NT2/D1 (cell line): ENCODE measurements at regions not wholly inside any gene's neighbourhood (a gene's known extent, or its start where the extent isn't known, plus 50 kb on each side); places are given as distances from the start of the nearest gene placed in this dataset.
"Not testable (repeated sequence)": the region's sequence is repeated elsewhere in the genome, so short reads cannot be mapped to it uniquely, and the experiment has no call there.

ENCODE experiments used
- SUZ12 ChIP-seq: IDR thresholded peaks from 2 replicates; pipeline ENCODE4 v1.6.1; 2011; ENCODE audit not compliant: insufficient read length, insufficient read depth; ENCODE audit errors: extremely low read depth
- YY1 ChIP-seq: IDR thresholded peaks from 2 replicates; pipeline ENCODE4 v1.6.1; 2011; ENCODE audit not compliant: insufficient read length, insufficient read depth
- ZNF274 ChIP-seq: IDR thresholded peaks from 2 replicates; pipeline ENCODE4 v1.6.1; 2011; ENCODE audit warnings: mild to moderate bottlenecking, low read depth, low read length

DNA sequence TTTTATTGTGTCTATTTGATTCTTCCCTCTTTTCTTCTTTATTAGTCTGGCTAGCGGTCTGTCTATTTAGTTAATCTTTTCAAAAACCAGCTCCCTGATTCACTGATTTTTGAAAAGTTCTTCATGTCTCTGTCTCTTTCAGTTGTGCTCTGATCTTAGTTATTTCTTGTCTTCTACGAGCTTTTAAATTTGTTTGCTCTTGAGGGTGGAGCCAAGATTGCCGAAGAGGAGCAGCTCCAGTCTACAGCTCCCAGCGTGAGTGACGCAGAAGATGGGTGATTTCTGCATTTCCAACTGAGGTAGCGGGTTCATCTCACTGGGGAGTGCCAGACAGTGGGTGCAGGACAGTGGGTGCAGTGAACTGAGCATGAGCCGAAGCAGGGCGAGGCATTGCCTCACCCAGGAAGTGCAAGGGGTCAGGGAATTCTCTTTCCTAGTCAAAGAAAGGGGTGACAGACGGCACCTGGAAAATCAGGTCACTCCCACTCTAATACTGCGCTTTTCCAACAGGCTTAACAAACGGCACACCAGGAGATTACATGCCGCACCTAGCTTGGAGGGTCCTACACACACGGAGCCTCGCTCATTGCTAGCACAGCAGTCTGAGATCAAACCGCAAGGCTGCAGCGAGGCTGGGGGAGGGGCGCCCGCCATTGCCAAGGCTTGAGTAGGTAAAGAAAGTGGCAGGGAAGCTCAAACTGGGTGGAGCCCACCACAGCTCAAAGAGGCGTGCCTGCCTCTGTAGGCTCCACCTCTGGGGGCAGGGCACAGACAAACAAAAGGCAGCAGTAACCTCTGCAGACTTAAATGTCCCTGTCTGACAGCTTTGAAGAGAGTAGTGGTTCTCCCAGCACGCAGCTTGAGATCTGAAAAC lies 220.6 kb upstream of the IRAK1BP1 start:
- not testable (repeated sequence) for TF ChIP-seq ZNF274, SUZ12, YY1
